ENCODE measurements at regions not wholly inside any gene's neighbourhood (a gene's known extent, or its start where the extent isn't known, plus 50 kb on each side); places are given as distances from the start of the nearest gene placed in this dataset.
A peak's percentile ranks its signal among the peaks of the same experiment; 100 is the strongest.

DNA sequence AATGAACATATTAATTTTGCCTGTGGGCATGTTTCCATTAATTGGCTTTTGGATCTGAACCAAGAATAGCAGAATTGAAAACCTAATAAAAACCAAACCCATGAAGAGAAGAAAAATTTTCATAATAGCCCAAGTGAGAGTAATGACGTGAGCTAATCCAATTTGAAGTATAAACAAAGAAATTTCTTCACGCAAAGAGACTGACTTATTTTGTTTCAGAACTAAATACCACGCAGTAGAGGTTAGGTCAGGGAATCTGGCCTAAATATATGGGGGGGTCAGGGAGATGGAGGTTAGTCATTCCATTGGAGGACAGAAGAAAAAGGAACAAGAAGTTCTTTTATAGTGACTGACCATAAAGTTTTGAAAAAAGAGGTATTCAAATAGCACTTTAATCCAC is 94.1 kb upstream of the CYP1B1 start:
- Histone ChIP-seq H2BK120ac (ENCODE audit: low read depth, low read length) (peak overlapping the region; percentile 84), H3K18ac (ENCODE audit: low read depth, low read length) (no peak overlapping the region; the same call in 1 of the 2 replicates), H4K91ac (ENCODE audit: insufficient read depth, low read depth, low read length) (peak overlapping the region; percentile 86; the same call in 1 of the 2 replicates), H3K27ac (ENCODE audit: insufficient read depth, low read length) (peak overlapping the region; percentile 99; the same call in 1 of the 2 replicates), H2AK9ac (replicated peaks; ENCODE audit: low read depth, low read length, poor library complexity) (no peak overlapping the region), H3K23ac (ENCODE audit: low read depth, low read length) (no peak overlapping the region), H3K9ac (ENCODE audit: low read depth, low read length) (no peak overlapping the region), H3K4me3 (ENCODE audit: insufficient read depth, low read depth, low read length) (no peak overlapping the region), H3K9me1 (ENCODE audit: insufficient read depth, low read length) (peaks cover 10% of the 10 kb centered on the region), H2AFZ (replicated peaks; ENCODE audit: low read length, poor library complexity) (no peak overlapping the region), H2AK5ac (ENCODE audit: low read depth, low read length) (no peak overlapping the region), H3K27me3 (ENCODE audit: control insufficient read depth, insufficient read depth, low read length) (peaks cover 2% of the 10 kb centered on the region; the same call in 1 of the 2 replicates), H4K5ac (ENCODE audit: low read depth, low read length) (peak overlapping the region; percentile 99; the same call in 1 of the 2 replicates), H3K14ac (replicated peaks; ENCODE audit: low read depth, low read length) (no peak overlapping the region), H3K4me2 (ENCODE audit: low read depth, low read length) (no peak overlapping the region), H4K8ac (ENCODE audit: low read depth in 2 of 2, low read length in 2 of 2) (peak overlapping the region in 1 of 2 experiments; percentile 75; a peak in 1 of 4 replicates), H3K56ac (ENCODE audit: extremely low read depth, insufficient read depth, low read length) (no peak overlapping the region), H3K9me3 (ENCODE audit: control insufficient read depth, insufficient read depth, low read length) (0 out of 2 replicates have a peak, but pooled peaks cover 2% of the 10 kb centered on the region), H2BK20ac (ENCODE audit: low read depth, low read length) (peak overlapping the region; percentile 98; the same call in 1 of the 2 replicates), H4K20me1 (ENCODE audit: insufficient read depth, low read length) (no peaks in the 10 kb centered on the region; the same call in 1 of the 2 replicates), H3K4me1 (ENCODE audit: control insufficient read depth, insufficient read depth, low read length) (peaks cover 19% of the 10 kb centered on the region), H2BK5ac (ENCODE audit: low read depth, low read length, poor library complexity, severe bottlenecking) (peak overlapping the region; percentile 75), H3K36me3 (ENCODE audit: control insufficient read depth, insufficient read depth, low read length) (no peaks in the 10 kb centered on the region), H2BK15ac (ENCODE audit: low read depth, low read length) (peak overlapping the region; percentile 79; the same call in 1 of the 3 replicates), H3K4ac (ENCODE audit: low read depth, low read length) (peak overlapping the region; percentile 87; the same call in 1 of the 2 replicates), H3K79me1 (ENCODE audit: low read depth in 1 of 2, low read length in 2 of 2) (no peaks in the 10 kb centered on the region)
- ATAC-seq (ENCODE audit: low read depth) (peak; percentile 65), DNase-seq (peak; percentile 80)
- in situ Hi-C loops (cut with MboI; ENCODE audit: low sequenced_read_pairs): no loop called here
- no CpG with 5 or more reads among the region's 3 CpGs for WGBS, 2 experiments (ENCODE audit: extremely low coverage in 2 of 2, insufficient read length in 1 of 2)
- dilution Hi-C loops (cut with HindIII; ENCODE audit: low sequenced_read_pairs, unreplicated experiment): no loop called here
- BruUV-seq (replicated peaks): no TSS peak
- ChIA-PET CTCF (interaction anchor here (1.0 kb wide), 1 partner anchor 91 kb away, joined by 3 read pairs; no protein-coding TSS in a partner anchor), POLR2A (ENCODE audit: unreplicated experiment) (no interaction called here)
- intact Hi-C loops (cut with micrococcal nuclease): no loop called here
- TF ChIP-seq, protein P1, sequence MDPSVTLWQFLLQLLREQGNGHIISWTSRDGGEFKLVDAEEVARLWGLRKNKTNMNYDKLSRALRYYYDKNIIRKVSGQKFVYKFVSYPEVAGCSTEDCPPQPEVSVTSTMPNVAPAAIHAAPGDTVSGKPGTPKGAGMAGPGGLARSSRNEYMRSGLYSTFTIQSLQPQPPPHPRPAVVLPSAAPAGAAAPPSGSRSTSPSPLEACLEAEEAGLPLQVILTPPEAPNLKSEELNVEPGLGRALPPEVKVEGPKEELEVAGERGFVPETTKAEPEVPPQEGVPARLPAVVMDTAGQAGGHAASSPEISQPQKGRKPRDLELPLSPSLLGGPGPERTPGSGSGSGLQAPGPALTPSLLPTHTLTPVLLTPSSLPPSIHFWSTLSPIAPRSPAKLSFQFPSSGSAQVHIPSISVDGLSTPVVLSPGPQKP (IDR thresholded peaks at IDR 0.05; ENCODE audit: borderline replicate concordance, low read depth, low read length): no peak
- TF ChIP-seq CEBPB (IDR thresholded peaks at IDR 0.05; ENCODE audit: low read depth, low read length) (no peak), CHD1 (IDR thresholded peaks at IDR 0.05; ENCODE audit: low read depth, low read length) (no peak), BHLHE40 (IDR thresholded peaks at IDR 0.05; ENCODE audit: low read depth, low read length) (no peak), SMC3 (IDR thresholded peaks at IDR 0.05; ENCODE audit: low read depth, low read length) (no peak), MAFK (IDR thresholded peaks at IDR 0.05; ENCODE audit: low read depth, low read length) (no peak), MXI1 (IDR thresholded peaks at IDR 0.05; ENCODE audit: borderline replicate concordance, low read depth, low read length) (no peak), RAD21 (IDR thresholded peaks at IDR 0.05; ENCODE audit: low read length) (no peak), RCOR1 (IDR thresholded peaks at IDR 0.05; ENCODE audit: insufficient replicate concordance, low read length) (no peak)
